GM06990 (cell line): ENCODE measurements at regions not wholly inside any gene's neighbourhood (a gene's known extent, or its start where the extent isn't known, plus 50 kb on each side); places are given as distances from the start of the nearest gene placed in this dataset.

Source experiments
- DNase-seq: peaks from one replicate; pipeline ENCODE4 v3.0.0-alpha.2; 2011; ENCODE audit not compliant: insufficient read length; ENCODE audit errors: extremely low read depth
- H3K27me3 ChIP-seq: replicated peaks from 2 replicates; pipeline ENCODE4 v1.6.0; 2011; ENCODE audit warnings: low read length; ENCODE audit not compliant: control insufficient read depth, insufficient read depth
- H3K36me3 ChIP-seq: 2 replicates; pipeline ENCODE4 v1.5.1; 2011; ENCODE audit warnings: low read length; ENCODE audit not compliant: control insufficient read depth, insufficient read depth
- H3K4me3 ChIP-seq: replicated peaks from 2 replicates; pipeline ENCODE4 v1.5.1; 2011; ENCODE audit warnings: low read depth, mild to moderate bottlenecking, control low read depth, low read length
- TF ChIP-seq, protein P1 (sequence below): IDR thresholded peaks from 2 replicates; pipeline ENCODE4 v1.5.1; 2011; ENCODE audit warnings: low read length, control low read depth, mild to moderate bottlenecking, inconsistent platforms; ENCODE audit not compliant: insufficient read depth, poor library complexity, severe bottlenecking

DNA sequence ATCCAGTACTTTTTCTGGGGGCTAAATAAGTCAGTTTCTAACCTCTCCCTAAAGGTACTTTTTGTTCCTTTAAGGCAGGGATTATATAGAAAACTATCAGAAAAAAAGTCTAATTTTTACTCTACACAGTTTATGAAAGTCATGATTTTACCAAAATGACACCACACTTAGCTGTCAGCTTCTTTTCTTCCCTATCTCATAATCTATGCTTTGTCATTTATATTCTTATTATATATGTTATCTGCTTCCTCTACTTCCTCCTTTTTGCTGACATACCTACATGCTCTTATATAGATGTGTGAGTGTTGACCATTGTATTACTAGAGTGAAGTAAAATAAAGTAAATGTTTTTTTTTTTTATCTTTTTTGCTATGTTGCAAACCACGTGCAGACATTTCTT is 203.9 kb upstream of the CHRM2 start:
- Histone ChIP-seq H3K27me3 (no peaks in the 10 kb centered on the region), H3K4me3 (no peak overlapping the region), H3K36me3 (no peaks in the 10 kb centered on the region)
- TF ChIP-seq, protein P1, sequence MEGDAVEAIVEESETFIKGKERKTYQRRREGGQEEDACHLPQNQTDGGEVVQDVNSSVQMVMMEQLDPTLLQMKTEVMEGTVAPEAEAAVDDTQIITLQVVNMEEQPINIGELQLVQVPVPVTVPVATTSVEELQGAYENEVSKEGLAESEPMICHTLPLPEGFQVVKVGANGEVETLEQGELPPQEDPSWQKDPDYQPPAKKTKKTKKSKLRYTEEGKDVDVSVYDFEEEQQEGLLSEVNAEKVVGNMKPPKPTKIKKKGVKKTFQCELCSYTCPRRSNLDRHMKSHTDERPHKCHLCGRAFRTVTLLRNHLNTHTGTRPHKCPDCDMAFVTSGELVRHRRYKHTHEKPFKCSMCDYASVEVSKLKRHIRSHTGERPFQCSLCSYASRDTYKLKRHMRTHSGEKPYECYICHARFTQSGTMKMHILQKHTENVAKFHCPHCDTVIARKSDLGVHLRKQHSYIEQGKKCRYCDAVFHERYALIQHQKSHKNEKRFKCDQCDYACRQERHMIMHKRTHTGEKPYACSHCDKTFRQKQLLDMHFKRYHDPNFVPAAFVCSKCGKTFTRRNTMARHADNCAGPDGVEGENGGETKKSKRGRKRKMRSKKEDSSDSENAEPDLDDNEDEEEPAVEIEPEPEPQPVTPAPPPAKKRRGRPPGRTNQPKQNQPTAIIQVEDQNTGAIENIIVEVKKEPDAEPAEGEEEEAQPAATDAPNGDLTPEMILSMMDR, result no peak
- no peak for DNase-seq

DNA sequence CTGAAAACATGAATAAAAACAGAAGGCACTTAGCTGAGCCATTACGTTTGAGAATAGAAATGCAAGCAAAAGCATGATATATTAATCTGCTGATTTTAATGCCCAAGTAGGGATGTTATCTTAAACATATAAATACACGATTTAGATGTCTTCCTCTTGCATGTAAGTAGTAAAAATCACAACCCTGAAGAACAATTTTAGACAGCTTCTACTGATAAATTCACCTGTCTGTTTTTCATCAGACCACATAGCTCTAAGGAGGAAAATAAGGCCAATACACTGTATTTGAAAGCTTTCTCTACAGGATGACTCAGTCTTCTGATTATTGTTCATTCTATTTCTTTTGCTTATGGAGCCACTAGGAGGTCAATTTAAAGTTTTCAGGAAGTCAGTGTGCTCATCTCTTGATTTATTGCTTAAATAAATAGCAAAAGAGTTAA is 210.9 kb upstream of the CHRM2 start:
- Histone ChIP-seq H3K4me3 (no peak overlapping the region), H3K36me3 (no peaks in the 10 kb centered on the region), H3K27me3 (no peaks in the 10 kb centered on the region)
- TF ChIP-seq, protein P1, result no peak
- DNase-seq, result no peak

DNA sequence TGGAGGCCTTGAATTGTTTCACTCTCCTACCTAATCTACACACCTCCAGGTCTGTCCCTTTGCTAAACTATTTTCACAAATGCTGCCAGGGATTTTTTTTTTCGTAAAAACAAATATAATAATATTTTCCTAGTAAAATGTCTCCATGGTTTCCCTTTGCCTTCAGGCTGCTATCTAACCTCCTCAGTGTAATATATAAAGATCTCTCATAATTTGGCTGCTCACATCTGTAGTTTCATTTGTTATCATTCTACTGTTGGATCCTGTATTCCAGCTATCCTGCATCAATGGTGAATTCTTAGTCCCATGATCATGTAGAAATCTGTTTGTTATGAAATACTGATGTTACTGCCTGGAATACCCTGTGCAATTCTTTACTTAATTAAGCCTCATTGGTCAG is 211.9 kb upstream of the CHRM2 start:
- TF ChIP-seq, protein P1, result no peak
- H3K36me3 ChIP-seq, result no peaks in the 10 kb centered on the region

DNA sequence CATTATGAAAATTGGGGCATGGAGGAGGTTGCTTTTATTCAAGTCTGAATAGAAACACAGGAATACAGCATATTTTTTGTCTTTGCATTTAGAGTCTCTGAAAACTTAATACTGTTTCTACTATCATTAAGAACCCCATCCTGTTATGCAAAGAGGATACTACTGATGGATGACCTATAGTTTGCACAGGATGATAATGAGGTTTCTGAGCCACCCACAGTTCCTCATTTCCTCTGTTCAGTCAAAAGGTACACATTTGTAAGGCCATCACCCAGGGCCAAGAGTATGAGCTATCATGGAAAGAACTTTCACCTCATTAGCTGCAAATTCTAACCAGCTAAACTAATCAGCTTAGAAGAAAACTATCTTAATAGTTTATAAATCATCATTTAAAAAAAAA is 213.0 kb upstream of the CHRM2 start:
- TF ChIP-seq, protein P1, result no peak
- Histone ChIP-seq H3K36me3 (no peaks in the 10 kb centered on the region), H3K27me3 (no peaks in the 10 kb centered on the region), H3K4me3 (no peak overlapping the region)
- no peak for DNase-seq

More for the DNA sequence above, 211.9 kb upstream of the CHRM2 start:
- DNase-seq, result no peak
- Histone ChIP-seq H3K27me3 (no peaks in the 10 kb centered on the region), H3K4me3 (no peak overlapping the region)

DNA sequence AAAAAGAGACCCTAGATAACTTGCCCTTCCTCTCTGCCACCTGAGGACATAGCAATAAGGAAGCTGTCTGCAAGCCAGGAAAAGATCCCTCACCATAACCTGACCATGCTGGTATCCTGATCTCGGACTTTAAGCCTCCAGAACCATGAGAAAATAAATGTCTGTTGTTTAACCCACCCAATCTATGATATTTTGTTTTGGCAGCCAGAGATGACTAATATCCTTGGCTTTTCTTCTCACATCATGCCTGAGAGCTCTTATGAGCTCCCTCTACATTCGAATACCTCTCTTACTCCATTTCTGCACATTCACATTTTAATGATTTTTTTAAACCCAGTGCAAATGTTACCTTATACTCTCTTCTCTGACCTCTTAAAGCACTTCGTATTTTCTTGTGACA is 214.0 kb upstream of the CHRM2 start:
- Histone ChIP-seq H3K27me3 (no peaks in the 10 kb centered on the region), H3K4me3 (no peak overlapping the region), H3K36me3 (no peaks in the 10 kb centered on the region)
- DNase-seq, result no peak
- TF ChIP-seq, protein P1, result no peak

DNA sequence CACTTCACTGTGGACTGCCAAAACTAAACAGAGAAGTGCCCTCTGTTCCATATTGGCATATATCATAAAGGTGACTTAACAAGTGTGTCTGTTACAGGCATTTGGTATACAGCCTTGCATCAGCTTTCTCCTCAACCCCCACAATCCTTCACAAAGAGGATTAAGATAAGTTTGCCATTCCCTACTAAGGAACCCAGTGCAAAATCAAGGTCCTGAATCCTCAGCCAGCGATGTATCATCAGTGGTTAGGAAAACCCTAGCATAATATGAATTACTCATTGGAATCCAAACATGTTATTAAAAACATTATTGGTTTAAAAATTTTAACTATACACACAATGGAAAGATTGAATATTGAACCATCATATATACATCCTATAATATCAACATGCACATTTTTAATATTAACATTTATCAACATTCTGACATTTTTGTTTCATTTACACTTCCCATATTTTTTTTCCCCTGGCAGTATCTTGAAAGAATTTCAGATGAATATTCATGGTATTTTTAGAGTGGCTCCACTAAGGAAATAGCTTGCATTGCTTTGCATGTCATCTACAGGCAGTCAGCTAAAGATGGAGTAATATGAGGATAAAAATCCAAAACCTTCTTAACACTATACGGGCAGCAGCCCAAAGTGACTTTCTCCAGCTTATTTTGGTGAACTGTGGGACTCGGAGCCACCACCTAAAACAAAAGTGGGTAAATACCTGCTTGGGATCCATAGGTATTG is 215.6 kb upstream of the CHRM2 start:
- DNase-seq, result no peak
- H3K36me3 ChIP-seq, result no peaks in the 10 kb centered on the region
- TF ChIP-seq, protein P1, result no peak
- no peaks in the 10 kb centered on the region for H3K27me3 ChIP-seq
- H3K4me3 ChIP-seq, result no peak overlapping the region
